Glutamatergic neuron (in vitro differentiated cells): ENCODE measurements at regions not wholly inside any gene's neighbourhood (a gene's known extent, or its start where the extent isn't known, plus 50 kb on each side); places are given as distances from the start of the nearest gene placed in this dataset.

Source experiments
- DNase-seq: peaks from one replicate; pipeline ENCODE4 v3.0.0; 2022
- H3K27ac Mint-ChIP-seq: one replicate; pipeline ENCODE4 v1.8.0; 2020; ENCODE audit warnings: mild to moderate bottlenecking, mixed read lengths, inconsistent platforms; ENCODE audit not compliant: unreplicated experiment
- H3K27me3 Mint-ChIP-seq: one replicate; pipeline ENCODE4 v1.8.0; 2020; ENCODE audit warnings: mild to moderate bottlenecking, moderate library complexity, mixed read lengths, inconsistent platforms; ENCODE audit not compliant: unreplicated experiment
- H3K36me3 Mint-ChIP-seq: one replicate; pipeline ENCODE4 v1.8.0; 2020; ENCODE audit warnings: mild to moderate bottlenecking, mixed read lengths, inconsistent platforms; ENCODE audit not compliant: unreplicated experiment
- H3K4me1 Mint-ChIP-seq: one replicate; pipeline ENCODE4 v1.8.0; 2020; ENCODE audit warnings: mild to moderate bottlenecking, low read depth, mixed read lengths, inconsistent platforms; ENCODE audit not compliant: unreplicated experiment
- H3K4me3 Mint-ChIP-seq: one replicate; pipeline ENCODE4 v1.8.0; 2020; ENCODE audit warnings: mild to moderate bottlenecking, mixed read lengths, inconsistent platforms; ENCODE audit not compliant: unreplicated experiment
- H3K9me3 Mint-ChIP-seq: one replicate; pipeline ENCODE4 v1.8.0; 2020; ENCODE audit warnings: mild to moderate bottlenecking, moderate library complexity, mixed read lengths, inconsistent platforms; ENCODE audit not compliant: unreplicated experiment
- TF ChIP-seq, protein P1 (sequence below): fragments of 200-600 bp; sonication (generic); IDR thresholded peaks from one replicate; pipeline ENCODE4 v1.5.0; 2021; ENCODE audit not compliant: partially characterized antibody, unreplicated experiment

GRCh38 chr18:47635416-47635815, 295.0 kb downstream of the SMAD2 start:
- TF ChIP-seq, protein P1, sequence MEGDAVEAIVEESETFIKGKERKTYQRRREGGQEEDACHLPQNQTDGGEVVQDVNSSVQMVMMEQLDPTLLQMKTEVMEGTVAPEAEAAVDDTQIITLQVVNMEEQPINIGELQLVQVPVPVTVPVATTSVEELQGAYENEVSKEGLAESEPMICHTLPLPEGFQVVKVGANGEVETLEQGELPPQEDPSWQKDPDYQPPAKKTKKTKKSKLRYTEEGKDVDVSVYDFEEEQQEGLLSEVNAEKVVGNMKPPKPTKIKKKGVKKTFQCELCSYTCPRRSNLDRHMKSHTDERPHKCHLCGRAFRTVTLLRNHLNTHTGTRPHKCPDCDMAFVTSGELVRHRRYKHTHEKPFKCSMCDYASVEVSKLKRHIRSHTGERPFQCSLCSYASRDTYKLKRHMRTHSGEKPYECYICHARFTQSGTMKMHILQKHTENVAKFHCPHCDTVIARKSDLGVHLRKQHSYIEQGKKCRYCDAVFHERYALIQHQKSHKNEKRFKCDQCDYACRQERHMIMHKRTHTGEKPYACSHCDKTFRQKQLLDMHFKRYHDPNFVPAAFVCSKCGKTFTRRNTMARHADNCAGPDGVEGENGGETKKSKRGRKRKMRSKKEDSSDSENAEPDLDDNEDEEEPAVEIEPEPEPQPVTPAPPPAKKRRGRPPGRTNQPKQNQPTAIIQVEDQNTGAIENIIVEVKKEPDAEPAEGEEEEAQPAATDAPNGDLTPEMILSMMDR, result no peak
- no peaks in the 10 kb centered on the region for H3K4me1 Mint-ChIP-seq
- no peak overlapping the region for H3K4me3 Mint-ChIP-seq
- H3K36me3 Mint-ChIP-seq, result peaks cover 4% of the 10 kb centered on the region
- H3K9me3 Mint-ChIP-seq, result no peaks in the 10 kb centered on the region
- H3K27me3 Mint-ChIP-seq, result no peaks in the 10 kb centered on the region
- no peak overlapping the region for H3K27ac Mint-ChIP-seq
- no peak for DNase-seq

DNA sequence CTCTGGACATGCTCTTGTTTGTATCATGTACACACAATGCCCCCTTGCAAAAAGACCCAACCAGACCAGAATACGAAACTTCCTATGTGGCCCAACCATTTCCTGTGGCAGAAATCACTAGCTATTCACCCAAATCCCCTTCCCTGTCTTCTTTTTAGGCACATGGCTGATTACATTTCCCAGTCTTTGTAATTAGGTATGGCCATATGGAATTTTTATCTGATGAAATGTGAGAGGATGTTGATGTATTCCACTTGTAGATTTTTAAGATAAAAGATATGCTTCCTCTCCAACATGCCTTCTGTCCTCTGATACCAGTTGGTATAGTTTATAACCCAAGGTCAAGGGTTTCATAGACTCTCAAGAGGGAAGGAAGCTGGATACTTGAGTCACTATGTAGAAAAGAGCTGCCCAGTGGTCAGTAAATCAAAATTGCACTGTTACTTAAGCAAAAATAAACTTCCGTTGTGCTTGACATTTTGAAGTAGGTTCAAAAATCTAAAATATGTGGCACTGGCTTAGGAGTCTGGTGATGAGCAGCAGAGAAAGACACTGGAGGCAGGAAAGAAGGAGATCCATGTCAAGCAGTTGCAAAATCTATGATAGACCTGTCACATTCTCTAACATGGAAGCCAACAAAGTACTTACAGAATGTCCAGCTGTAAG, 297.4 kb downstream of the SMAD2 start:
- H3K9me3 Mint-ChIP-seq, result no peaks in the 10 kb centered on the region
- no peaks in the 10 kb centered on the region for H3K4me1 Mint-ChIP-seq

DNA sequence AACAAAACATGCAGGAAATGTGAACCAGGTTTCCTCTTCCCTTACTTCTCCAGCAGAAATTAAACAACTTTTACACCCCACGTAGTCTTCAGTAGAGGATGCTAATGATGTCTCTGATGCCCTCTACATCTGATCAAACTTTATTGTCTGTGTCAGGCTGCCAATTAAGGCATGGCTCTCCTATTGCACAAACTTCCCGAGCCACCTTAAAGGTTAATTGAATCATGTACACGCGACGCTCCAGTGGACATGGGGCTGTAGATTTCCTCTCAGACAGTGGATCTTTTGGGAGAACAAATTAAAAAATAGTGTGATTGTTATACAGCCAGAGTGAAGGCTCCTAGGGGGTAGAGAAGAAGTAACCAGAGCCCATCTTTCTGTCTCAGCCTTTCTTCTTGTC, 301.6 kb downstream of the SMAD2 start:
- TF ChIP-seq, protein P1, result no peak
- H3K27me3 Mint-ChIP-seq, result no peaks in the 10 kb centered on the region

More for the DNA sequence above, 297.4 kb downstream of the SMAD2 start:
- Mint-ChIP-seq H3K27ac (no peak overlapping the region), H3K27me3 (no peaks in the 10 kb centered on the region), H3K36me3 (peaks cover 4% of the 10 kb centered on the region), H3K4me3 (no peak overlapping the region)
- no peak for DNase-seq
- TF ChIP-seq, protein P1, result no peak

GRCh38 chr18:47628240-47628781, 302.1 kb downstream of the SMAD2 start:
- TF ChIP-seq, protein P1, result no peak
- Mint-ChIP-seq H3K4me3 (no peak overlapping the region), H3K27me3 (no peaks in the 10 kb centered on the region), H3K4me1 (no peaks in the 10 kb centered on the region), H3K36me3 (no peaks in the 10 kb centered on the region), H3K9me3 (no peaks in the 10 kb centered on the region), H3K27ac (no peak overlapping the region)
- DNase-seq, result no peak

More for the DNA sequence above, 301.6 kb downstream of the SMAD2 start:
- H3K4me1 Mint-ChIP-seq, result no peaks in the 10 kb centered on the region
- no peak overlapping the region for H3K27ac Mint-ChIP-seq
- DNase-seq, result no peak
- no peaks in the 10 kb centered on the region for H3K9me3 Mint-ChIP-seq
- no peaks in the 10 kb centered on the region for H3K36me3 Mint-ChIP-seq
- no peak overlapping the region for H3K4me3 Mint-ChIP-seq

DNA sequence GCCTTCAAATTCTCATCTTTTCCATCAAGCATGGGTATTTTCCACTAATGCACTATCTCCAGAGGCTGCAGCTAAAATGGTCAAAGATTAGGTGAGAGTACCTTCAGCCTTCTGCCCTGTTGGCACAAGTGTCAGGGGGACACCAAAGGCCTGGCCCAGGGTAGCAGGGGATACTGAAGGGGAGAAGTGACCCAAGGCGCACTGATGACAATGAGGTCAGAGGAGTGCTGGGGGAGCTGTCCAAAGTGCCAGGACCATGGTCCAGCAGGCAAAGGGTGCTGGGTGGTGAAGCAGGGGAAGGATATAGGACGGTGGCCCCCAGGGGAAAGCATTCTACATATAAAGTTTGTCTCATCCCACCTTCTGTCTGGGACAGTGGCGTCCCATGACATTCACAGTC, 303.4 kb downstream of the SMAD2 start:
- no peaks in the 10 kb centered on the region for H3K27me3 Mint-ChIP-seq
- H3K4me1 Mint-ChIP-seq, result no peaks in the 10 kb centered on the region

More for the DNA sequence above, 303.4 kb downstream of the SMAD2 start:
- no peak for DNase-seq
- TF ChIP-seq, protein P1, result no peak
- H3K27ac Mint-ChIP-seq, result no peak overlapping the region
- no peaks in the 10 kb centered on the region for H3K9me3 Mint-ChIP-seq
- no peaks in the 10 kb centered on the region for H3K36me3 Mint-ChIP-seq
- no peak overlapping the region for H3K4me3 Mint-ChIP-seq
